HG02610 (cell line): ENCODE measurements at regions not wholly inside any gene's neighbourhood (a gene's known extent, or its start where the extent isn't known, plus 50 kb on each side); places are given as distances from the start of the nearest gene placed in this dataset.

Experiments used
- ATAC-seq: cut with Tn5 transposase; IDR thresholded peaks from one replicate; pipeline ENCODE4 v1.9.1; 2021; ENCODE audit warnings: mild to moderate bottlenecking, moderate library complexity; ENCODE audit not compliant: unreplicated experiment

DNA sequence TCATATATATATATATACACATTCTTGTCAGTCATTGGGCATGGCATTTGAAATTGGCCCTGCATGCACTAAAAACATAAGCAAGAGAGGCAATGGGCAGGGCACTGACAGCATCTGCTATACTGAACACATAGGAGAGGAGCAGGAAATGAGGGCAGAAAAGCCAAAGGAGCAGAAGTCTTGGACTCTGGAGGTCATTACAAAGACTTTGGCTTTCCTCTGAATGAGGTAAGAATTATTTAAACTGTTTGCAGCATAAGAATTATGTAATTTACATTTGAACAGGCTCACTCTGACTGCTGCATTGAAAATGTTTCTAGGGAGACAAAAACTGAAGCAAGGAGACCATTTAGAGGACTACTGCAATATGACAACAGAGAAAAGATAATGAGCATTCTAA is 396.5 kb downstream of the PRDM5 start:
- ATAC-seq: no peak

DNA sequence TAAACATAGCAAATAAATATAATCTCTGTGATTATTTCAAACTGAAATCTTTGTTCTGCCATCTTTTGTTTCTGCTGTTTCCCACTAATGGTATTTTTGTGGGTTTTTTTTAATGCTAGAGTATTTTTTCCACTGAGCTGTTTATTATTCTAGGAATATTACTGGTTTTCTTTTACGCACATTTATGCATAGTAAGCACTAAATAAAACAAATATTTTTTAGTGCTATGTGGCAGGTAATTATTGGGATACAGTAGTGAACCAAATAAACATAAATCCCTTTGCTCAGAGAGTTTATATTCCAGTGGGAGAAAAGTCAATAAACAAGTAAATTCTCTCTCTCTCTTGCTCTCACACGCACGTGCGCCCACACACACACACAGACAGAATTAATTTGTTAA is 397.4 kb downstream of the PRDM5 start:
- no peak for ATAC-seq

DNA sequence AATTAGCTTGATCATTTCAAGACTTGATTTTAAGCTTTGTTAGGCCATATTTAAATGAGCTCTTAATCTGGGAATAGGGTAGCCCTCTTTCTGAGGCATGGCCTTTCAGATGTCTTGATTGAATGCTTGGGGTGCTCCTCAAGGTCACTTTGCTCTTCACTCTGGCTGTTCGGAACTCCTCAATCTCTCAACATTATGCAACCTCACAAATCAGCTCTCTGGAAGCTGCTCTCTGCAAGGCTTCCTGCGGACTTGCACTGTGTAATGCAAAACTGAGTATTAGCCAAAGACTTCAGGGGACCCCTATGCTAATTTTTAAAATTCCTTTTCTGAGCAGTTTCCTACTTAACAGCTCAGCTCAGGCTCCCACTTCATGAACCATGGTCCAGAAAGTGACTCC is 398.3 kb downstream of the PRDM5 start:
- no peak for ATAC-seq

DNA sequence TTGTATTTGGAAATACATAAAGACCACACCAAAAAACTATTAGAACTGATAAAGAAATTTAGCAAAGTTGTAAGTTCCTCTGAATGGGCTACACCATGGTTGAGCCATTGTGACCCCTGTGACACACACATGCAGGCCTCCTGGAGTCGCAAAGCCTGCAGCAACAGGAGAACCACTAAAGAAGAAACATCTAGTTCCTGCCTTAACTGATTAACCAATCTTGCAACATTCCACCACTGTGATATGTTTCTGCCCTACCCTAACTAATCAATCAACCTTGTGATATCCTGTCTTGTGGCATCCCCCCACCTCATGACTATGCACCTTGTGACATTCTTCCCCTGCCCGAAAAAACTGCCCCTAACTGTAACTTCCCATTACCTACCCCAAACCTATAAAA is 401.8 kb downstream of the PRDM5 start:
- no peak for ATAC-seq

DNA sequence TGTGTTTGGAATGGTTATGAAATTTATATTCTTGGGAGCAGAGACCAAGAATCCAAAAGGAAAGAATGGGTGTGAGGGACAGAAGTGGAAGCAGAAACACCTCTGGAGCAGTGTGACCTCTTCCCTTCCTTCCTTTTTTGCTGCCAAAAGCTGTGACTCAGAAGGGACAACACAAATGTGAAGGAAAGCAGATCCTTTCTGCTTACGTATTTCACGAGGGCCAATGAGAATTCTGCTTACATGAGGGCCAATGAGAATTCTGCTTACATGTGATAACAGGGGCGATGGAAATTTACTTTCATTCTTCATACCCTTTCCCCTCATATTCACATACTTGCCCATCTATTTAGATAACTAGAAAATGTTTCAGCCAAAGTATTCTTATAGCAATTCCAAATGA is 404.6 kb downstream of the PRDM5 start:
- peak; percentile 91 for ATAC-seq

DNA sequence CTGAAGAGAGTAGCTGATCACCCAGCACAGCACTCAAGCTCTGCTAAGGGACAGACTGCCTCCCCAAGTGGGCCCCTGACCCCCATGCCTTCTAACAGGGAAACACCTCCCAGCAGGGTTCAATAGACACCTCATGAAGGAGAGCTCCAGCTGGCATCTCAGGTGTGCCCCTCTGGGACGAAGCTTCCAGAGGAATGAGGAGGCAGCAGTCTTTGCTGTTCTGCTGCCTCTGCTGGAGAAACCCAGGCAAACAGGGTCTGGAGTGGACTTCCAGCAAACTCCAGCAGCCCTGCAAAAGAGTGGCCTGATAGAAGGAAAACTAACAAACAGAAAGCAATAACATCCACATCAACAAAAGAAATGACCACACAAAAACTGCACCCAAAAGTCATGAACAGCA is 412.8 kb downstream of the PRDM5 start:
- no peak for ATAC-seq

DNA sequence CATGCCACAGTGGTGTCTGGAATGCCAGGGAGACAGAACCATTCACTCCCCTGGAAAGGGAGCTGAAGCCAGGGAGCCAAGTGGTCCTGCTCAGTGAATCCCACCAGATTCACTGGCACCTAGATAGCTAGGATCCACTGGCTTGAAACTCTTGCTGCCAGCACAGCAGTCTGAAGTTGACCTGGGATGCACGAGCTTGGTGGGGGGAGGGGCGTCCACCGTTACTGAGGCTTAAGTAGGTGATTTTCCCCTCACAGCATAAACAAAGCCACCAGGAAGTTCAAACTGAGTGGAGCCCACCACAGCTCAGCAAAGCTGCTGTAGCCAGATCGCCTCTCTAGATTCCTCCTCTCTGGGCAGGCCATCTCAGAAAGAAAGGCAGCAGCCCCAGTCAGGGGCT is 413.3 kb downstream of the PRDM5 start:
- no peak for ATAC-seq

DNA sequence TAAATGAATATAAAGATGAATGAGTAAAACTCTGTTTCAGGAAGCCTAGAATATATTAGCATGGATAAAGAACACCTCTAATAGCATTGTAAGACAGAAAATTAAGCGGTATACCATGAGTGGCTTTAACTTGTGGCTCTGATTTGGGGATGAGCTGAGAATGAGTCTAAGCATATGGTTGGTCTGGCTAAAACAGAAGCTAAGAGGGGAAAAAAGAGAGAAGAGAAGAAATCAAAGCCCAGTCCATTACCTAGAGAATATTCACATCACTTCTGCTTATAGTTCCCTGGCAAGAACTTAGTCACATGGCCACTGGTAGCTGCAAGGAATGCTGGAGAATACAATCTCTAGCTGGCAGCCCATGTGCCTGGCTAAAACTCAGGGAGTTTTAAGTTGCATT is 414.5 kb downstream of the PRDM5 start:
- ATAC-seq: no peak

DNA sequence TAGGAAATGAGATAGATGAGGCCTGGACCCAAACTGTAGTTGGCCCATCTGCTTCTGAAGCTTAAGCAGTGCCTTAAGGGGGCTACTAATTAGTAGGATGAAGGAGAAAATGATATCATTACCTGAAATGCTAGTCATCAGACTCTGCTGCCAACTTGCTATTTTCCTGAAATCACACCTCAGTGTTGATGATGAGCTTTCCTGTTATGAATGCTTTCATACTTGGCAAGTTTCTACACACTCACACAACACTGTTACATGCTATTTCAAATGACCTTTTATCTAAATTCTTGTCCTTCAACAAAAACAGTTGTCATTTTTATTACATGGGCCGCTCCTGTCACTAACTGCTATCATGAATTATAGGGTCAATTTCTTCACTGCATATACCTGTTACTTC is 416.0 kb downstream of the PRDM5 start:
- ATAC-seq: no peak

DNA sequence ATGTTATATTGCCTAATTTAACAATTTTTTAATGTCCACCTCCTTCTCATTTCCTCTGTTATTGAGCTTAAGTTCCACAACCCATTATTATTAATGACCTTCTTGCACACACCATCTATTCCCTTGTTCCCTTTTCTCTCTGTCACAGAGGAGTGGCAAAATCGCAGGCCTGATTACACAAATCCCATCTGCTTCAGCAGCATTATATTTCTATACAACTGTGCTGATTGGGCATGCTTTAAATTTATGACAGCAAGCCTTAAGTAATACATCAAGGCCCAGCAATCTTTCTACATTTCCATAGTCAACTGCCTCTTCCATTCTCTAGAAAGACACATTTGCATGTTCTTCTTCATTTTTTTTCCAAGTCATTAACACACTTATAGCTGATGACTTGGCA is 423.8 kb downstream of the PRDM5 start:
- no peak for ATAC-seq

DNA sequence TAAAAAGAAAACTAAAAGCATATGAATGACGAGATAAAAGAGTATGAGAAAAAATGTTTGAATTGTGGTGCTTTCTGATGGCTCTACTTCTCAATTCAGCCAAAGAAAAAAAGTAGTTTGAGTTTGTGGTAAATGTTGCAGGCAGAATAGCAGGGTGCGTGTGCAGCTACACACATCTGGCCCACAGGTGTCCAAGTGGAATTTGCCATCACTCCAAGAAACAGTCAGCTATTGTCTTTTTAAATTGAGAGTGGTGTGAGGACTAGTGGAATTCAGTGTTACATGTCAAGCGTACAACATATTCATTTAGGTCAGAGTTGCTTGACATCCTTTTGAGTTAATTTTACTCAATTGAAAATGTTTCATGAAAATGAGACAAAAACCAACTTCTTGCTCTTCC is 424.8 kb upstream of the MAD2L1 start:
- no peak for ATAC-seq

DNA sequence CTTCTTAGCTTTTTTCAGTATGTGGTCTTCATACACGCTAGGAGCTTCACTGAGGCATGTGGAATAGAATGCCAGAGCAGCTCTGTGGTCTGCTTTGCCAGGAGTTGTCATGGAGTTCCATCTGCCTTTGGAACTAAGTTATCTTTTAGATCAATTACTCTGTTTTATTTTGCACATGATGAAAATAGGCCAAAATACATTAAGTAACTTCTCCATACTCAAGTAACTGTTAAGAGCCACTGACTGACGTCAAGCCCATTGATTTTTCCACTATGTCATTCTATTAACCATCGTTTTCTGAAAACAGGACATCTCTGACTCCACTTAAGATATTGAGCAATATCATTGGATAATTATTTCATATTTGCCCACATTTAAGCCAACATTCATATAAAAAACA is 415.1 kb upstream of the MAD2L1 start:
- ATAC-seq: no peak

DNA sequence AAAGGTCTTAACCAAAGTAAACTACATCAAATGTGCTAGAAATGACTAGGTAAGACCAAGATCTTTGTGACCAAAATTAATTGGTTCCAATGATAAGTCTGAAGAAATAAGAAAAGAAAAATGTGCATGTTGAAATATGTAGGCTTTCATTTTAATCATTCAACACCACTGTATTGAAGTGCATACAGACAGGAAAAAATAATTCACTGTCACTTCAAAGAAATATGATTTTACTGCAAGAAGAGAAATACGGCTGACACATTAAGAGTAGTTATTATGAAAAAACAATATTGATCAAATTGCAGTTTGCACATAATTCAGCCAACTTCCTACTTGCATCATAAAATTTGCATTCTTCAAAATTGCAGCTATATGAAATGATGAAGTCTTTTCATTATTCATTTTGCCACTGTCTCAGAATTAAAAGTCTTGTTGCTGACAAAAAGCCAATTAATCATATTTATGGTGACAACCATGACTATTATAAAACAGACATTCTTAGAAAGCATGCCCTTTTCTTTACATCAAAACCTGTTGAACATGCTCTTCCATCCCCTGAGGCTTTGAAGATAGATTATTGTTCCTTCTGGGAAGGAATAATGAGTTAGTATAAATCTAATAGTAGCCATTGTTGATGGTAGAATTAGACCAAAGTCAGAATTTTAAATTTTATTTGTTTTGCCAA is 405.9 kb upstream of the MAD2L1 start:
- no peak for ATAC-seq

DNA sequence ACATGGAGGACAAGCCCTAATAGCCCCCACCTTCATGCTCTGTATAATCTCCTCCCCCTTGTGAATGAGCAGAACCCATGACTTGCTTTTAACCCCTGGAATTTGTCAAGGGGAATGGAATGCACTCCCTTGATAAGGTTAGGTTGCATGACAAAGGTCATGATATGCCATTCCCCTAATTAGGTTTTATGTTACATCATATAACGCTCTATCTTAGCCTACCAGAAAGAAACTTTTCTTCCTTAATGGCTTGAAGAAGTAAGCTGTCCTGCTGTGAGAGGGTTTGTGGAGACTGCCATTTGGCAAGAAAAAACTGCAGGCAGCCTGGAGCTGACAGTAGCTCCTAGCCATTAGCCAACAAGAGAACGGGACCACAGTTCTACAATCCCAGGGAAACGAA is 399.8 kb upstream of the MAD2L1 start:
- ATAC-seq: no peak

DNA sequence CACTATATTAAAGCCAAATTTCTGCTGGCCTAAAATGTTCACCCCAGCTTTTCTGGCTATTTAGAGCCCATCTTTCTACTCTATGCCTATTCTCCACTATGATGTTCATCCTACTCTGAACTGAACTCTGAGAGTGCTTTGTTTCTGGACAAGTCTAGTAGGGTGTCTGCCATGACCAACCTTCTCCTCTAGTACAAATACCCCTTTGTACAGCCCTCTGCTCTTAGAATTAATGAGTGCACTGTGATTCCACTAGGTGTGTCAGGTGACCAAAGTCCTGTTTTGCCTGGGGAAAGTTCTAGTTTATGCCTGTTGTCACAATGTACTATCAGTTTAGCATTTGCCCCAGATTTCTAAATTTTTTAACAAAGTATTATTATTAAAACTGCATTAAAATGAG is 388.1 kb upstream of the MAD2L1 start:
- ATAC-seq: no peak

DNA sequence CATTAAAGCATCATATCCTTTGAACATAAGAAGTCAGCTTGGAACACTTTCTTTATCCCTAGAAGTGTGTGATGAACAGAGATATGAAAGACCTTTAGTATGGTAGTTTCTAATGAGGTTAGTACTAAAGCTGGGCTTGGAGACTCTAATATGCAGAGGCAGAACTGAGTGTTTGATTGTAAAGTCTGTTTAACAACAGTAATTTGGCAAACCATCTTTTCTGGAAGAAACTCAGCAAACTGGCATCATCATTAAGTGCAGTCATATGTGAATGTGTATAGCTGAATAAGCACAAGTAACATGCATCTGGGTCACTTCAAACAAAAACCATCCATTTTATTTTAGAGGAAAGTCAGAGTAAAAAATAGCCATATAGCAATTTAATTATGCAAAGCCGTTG is 385.9 kb upstream of the MAD2L1 start:
- no peak for ATAC-seq

DNA sequence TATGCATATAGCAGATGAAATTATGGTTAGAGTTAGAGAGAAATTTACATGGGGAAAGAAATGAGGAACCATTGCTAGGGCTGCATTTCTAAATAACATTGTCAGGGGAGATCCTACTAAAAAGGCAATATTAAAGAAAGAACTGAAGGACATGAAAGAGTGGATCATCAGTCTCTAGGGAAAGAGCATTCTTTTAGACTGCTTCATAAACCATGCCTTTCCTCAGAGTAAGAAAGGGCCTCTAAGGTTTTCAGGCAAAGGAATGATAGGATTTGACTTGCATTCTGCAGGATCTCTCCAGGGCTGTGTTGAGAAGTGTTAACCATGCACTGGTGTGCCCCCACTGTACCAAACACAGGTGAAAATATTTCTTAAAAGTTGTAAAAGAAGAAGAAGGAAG is 385.4 kb upstream of the MAD2L1 start:
- no peak for ATAC-seq

DNA sequence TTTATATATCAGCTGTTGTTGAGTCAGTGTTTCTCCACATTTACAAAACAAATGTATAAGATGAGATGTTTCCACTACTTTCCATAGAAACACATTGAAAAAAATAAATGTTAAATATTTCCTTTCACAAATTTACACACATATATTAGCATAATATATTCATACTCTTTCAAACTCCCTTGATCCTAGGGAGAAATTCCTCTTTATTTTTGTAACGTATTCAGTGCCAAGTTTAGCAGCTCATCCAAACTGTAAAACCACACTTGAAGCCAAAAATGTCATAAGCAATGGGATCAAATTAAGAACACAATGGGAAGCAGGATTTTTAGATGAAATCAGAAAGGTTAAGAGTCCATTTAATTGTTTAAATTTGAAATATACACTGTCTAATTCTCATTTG is 381.1 kb upstream of the MAD2L1 start:
- ATAC-seq: no peak

DNA sequence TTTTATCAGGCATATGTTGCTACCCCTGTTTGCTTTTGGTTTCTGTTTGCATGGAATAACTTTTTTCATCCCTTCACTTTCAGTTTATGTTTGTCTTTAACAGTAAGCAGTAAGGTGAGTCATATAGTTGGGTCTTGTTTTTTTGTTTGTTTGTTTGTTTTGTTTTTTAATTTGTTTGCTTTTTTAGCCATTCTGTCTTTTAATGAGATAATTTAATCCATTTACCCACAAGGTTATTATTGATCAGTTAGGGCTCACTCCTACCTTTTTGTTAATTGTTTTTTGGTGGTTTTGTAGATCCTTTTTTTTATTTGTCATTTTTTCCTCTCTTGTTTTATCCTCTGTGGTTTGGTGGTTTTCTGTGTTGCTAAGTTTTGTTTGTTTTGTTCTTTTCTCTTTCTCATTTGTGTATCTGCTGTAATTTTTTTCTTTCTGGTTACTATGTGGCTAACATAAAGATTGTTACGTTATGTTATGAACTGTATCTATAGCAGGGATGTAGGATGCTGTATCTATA is 379.5 kb upstream of the MAD2L1 start:
- peak; percentile 97 for ATAC-seq

DNA sequence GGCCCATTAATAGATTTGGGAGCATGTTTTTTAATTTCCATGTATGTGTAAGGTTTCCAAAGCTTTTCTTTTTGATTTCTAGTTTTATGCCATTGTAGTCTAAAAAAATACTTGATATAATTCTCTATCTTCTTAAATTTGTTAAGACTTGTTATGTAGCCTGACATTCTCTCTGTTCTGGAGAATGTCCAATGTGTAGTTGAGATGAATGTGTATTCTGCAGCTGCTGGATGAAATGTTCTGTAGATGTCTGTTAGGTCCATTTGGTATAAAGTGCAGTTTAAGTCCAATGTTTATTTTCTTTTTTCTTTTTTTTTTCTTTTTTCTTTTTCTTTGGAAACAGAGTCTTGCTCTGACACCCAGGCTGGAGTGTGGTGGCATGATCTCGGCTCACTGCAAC is 378.5 kb upstream of the MAD2L1 start:
- ATAC-seq: no peak

DNA sequence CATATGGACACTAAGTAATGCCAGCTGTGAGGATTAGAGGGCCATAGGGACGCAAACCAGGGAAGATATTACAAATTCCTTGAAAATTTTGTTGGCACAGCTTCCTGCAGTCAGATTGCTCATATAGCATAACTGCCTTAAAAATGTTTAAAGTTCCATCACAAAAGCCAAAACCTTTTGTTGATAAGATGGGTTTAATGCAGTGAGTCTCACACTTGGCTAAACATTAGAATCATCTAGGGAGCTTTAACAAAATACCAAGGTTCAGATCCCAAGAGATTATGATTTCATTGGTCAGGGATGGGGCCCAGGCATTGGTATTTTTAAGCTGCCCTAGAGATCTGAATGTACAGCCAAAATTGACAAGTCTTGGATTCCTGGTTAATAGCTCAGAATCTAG is 376.5 kb upstream of the MAD2L1 start:
- no peak for ATAC-seq

DNA sequence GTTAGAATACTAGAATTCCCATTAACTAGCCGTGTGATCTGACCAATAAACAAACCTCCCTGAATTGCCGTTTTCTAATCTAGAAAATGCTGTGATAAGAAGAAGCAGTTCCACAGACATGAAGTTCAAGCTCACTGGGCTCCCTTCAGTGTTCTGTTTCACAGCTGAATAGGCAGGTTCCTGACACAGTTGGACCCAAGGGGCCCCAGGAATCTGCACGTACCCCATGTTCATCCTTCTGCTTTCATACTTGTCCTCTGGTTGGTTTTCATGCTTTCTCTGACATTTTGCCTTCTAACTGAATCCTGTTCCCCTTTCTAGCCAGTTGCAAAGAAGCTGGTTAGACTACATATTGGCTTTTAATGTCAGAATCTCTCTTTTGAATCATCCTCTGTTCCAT is 374.1 kb upstream of the MAD2L1 start:
- no peak for ATAC-seq

DNA sequence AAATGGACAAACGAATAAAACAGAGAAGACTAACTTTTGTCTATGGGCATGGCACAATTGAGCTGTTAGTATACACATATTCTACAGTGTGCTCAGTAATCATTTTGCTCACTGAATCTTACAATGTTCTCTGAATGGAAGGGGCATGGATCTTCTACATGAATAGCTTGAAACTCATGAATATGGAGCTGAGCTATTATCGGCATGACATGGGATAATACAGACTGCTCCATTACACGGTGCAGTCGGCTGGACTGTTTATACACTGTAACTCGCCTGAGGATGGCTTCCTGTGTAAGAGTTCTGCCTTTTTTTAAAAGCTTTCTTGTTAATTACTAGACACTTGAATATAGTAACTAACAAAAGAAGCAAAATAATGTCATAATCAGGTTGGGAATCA is 368.5 kb upstream of the MAD2L1 start:
- no peak for ATAC-seq
